GM18511 (cell line): ENCODE measurements at regions not wholly inside any gene's neighbourhood (a gene's known extent, or its start where the extent isn't known, plus 50 kb on each side); places are given as distances from the start of the nearest gene placed in this dataset.

Experiments used
- ATAC-seq: cut with Tn5 transposase; IDR thresholded peaks from one replicate; pipeline ENCODE4 v1.9.1; 2021; ENCODE audit warnings: mild to moderate bottlenecking, moderate library complexity; ENCODE audit not compliant: unreplicated experiment

- ATAC-seq = no peak
Observed at GRCh38 chr2:47238638-47239037, 62.3 kb upstream of the CALM2 start.

DNA sequence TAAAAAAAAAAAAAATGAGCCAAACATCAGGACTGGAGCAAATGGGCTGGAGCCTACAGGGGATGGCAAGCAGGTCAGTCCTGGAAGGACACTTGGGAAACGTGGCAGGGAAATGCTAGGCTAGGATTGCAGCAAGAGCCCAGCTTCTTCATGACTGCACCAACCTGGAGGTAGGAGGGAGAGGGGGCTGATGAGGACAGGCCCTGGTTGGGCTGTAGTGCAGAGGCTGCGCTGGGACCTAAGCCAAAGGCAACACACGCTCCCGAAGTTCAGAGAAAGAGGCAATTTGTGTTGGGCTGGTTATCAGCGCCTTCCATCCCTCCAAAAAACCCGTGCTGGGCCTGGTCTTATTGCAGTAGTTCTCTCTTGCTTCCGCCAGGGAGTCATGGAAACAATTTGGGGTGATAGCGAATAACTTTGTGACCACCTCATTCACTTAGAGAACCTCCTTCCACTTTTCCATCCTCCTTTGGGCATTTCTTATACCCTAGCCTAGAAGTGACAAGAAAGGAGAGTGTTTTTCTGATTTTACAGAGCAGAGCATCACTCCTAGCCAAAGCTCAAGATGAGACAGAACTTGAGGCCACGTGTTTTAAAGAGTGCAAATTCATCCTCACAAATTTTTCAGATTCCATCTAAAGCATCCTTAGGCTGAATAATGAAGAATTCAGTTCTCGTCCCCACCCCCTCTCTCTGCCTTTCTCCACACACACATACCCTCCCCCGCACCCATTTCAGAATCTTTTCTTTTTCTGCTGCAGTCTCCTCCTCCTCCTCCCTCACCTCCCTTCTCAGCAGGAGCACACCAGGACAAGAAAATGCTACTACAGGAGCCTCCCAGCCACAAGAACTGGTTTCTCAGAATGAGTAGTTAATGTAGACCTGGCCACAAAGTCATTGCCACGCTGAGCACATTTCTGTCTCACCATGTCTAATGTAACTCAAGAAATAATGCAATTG lies 61.3 kb upstream of the CALM2 start:
- no peak for ATAC-seq

DNA sequence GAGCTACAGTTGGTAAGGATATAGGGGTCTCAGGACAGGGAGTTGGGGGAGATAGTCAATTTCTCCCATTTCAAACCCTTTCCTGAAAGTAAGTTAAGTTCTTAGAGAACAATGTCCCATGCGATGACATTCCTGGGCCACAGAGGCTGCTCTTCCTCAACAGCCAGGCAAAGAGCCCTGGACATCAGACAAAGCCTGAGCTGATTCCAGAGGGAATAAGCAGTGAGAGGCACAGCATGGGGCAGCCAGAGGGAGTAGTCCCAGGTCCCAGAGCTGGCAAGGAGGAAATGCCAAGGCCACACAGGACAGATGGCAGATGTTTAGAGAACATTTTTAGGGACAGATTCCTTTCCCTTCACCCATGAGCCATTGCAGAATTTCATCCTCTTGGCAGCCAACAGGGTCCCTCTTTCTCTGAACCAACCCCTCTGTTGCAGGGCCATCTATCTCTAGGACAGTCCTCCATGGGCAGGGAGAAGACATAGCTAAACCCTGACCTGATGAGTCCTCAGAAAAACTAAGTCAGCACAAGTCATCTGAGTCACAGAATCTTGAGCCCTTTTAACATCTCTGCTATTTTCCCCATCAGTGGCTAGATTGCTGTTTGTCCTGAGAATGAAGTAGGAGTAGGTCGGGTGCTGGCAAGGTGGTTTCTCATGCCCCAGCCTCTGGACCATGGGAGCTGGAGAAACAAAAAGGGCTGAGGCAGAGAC lies 60.3 kb upstream of the CALM2 start:
- no peak for ATAC-seq

GRCh38 chr2:47235132-47235531 lies 58.8 kb upstream of the CALM2 start:
- no peak for ATAC-seq

DNA sequence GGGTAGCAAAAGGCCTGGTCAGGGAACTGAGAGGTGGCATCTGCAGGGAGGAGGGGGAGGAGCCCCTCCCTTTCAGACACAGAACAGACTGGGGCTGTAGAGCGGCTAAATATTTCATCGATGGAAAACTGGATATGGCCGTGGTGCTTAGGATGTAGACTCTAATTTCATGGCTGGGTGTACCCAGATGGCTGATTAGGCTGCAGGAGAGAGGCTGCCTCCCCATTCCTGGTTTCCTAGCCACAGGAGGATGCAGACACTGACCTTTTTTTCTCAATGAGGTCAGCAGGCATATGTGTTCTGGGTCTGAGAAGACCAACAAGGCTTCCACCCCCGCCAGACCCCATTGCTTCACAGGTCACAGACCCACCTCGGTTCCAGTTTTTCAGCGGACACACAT lies 58.1 kb upstream of the CALM2 start:
- ATAC-seq = no peak

- no peak for ATAC-seq
Observed at GRCh38 chr2:47232738-47233415, 56.6 kb upstream of the CALM2 start.

DNA sequence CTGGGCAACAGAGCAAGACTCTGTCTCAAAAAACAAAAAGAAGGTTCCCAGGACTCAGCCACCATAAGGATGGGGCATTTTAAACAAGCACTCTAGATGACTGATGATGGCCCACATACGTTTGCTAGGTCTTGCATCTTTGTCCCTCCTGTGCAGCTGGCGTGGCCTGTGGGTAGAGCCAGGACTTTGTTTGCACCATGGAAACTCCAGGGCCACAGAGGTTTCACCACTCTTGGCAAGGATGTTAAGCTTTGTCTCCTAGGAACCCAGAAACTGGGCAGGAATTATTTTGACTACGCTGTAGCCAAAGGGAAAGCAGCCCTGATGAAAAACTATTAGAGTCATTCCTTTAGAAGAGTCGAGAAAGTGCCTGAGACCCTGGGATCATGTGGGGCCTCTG lies 54.1 kb upstream of the CALM2 start:
- no peak for ATAC-seq

- no peak for ATAC-seq
Observed at GRCh38 chr2:47227532-47228279, 51.4 kb upstream of the CALM2 start.

GRCh38 chr2:47226923-47227220 lies 50.6 kb upstream of the CALM2 start:
- no peak for ATAC-seq

DNA sequence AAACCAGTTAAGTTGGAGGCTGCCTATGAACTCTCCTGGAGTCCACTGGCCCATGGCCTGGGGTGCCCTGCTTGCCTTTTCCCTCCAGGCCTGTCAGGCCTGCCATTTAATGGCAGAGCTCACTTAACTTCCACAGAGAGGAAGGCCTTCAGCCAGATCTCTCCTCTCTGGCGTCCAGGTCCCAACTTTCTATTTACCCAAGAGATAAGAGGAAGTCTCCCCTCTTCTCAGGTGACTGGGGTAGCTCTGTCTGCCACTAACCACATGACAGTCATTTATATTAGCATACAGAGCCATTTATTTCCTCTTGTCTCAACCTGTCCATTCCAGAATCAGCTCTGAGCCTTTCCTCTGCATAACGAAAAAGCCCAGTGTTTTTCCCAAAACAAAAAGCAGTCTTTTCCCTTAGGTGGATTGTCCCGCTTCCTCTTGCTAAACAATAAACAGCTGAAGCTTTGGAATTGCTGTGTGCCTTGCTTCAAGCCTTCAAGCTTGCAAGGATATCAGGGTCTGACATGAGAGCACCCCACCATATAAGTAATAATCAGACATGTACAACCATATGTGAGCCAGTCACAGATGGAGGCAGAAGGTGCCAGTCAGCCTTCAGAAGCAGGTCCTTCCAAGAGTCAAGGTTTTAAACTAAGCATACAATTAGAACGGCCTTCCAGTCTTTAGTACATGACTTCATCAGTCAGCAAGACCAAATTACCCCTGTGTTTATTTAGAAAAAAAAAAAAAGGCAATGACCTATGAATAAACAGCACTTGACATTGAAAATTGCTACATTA lies 50.0 kb upstream of the CALM2 start:
- ATAC-seq = no peak
